Osteoblast (primary cell): ENCODE measurements at regions not wholly inside any gene's neighbourhood (a gene's known extent, or its start where the extent isn't known, plus 50 kb on each side); places are given as distances from the start of the nearest gene placed in this dataset.

Experiments used
- DNase-seq: peaks from one replicate; pipeline ENCODE4 v3.0.0; 2011; ENCODE audit warnings: low spot score, mixed read lengths; ENCODE audit not compliant: insufficient read length; ENCODE audit errors: missing footprints
- H2AFZ ChIP-seq: 2 replicates; pipeline ENCODE4 v1.6.0; 2011; ENCODE audit warnings: mild to moderate bottlenecking, low read length
- H3K27ac ChIP-seq: 2 replicates; pipeline ENCODE4 v1.5.1; 2011; ENCODE audit warnings: mild to moderate bottlenecking, low read depth, low read length, moderate library complexity
- H3K27me3 ChIP-seq: 2 replicates; pipeline ENCODE4 v1.6.0; 2012; ENCODE audit warnings: mild to moderate bottlenecking, control low read depth, inconsistent platforms, low read length, moderate library complexity; ENCODE audit not compliant: insufficient read depth
- H3K36me3 ChIP-seq: 2 replicates; pipeline ENCODE4 v1.5.1; 2011; ENCODE audit warnings: mild to moderate bottlenecking, low read length, control low read depth, moderate library complexity; ENCODE audit not compliant: insufficient read depth
- H3K4me1 ChIP-seq: 2 replicates; pipeline ENCODE4 v1.5.1; 2011; ENCODE audit warnings: mild to moderate bottlenecking, low read length, control low read depth, moderate library complexity; ENCODE audit not compliant: insufficient read depth
- H3K4me2 ChIP-seq: 2 replicates; pipeline ENCODE4 v1.6.0; 2011; ENCODE audit warnings: mild to moderate bottlenecking, low read length; ENCODE audit not compliant: insufficient read depth
- H3K4me3 ChIP-seq: fragments of 200-600 bp; sonication (generic); 3 replicates; pipeline ENCODE4 v1.5.1; 2012; ENCODE audit warnings: mild to moderate bottlenecking, low read length, inconsistent platforms; ENCODE audit not compliant: insufficient read depth
- H3K79me2 ChIP-seq: 2 replicates; pipeline ENCODE4 v1.6.0; 2012; ENCODE audit warnings: mild to moderate bottlenecking, low read length, control low read depth, inconsistent platforms; ENCODE audit not compliant: insufficient read depth
- H3K9me3 ChIP-seq: 2 replicates; pipeline ENCODE4 v1.5.1; 2011; ENCODE audit warnings: low read depth, low read length, control low read depth
- H4K20me1 ChIP-seq: 2 replicates; pipeline ENCODE4 v1.6.0; 2012; ENCODE audit warnings: mild to moderate bottlenecking, low read length, control low read depth; ENCODE audit not compliant: insufficient read depth
- TF ChIP-seq, protein P1 (sequence below): IDR thresholded peaks from 2 replicates; pipeline ENCODE4 v1.5.1; 2011; ENCODE audit warnings: mild to moderate bottlenecking, low read depth, low read length, moderate library complexity; ENCODE audit errors: extremely low read depth

DNA sequence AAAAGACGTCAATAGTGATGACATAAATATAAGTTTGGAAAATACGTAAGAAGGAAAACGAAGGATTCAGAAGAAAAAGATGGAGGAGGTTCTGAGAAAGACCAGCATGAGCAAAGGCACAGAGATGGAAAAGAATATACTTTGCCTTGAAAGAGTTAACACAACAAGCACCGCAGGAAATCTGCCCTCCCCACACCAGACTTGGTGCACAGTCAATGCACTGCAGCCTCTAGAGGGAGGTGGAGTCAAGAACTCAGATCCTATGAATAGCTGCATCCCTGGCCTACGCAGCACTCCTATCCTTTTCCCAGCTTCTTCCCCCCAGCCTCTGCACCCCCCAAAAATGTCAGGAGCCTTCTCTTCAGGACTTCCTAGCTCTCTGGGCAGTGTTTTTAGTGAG lies 1370.6 kb upstream of the LRRTM3 start:
- Histone ChIP-seq H4K20me1 (no peaks in the 10 kb centered on the region), H3K9me3 (no peaks in the 10 kb centered on the region), H3K79me2 (no peaks in the 10 kb centered on the region), H3K27ac (no peak overlapping the region), H3K4me3 (no peak overlapping the region), H3K4me2 (no peak overlapping the region), H3K4me1 (no peaks in the 10 kb centered on the region), H3K27me3 (no peaks in the 10 kb centered on the region), H3K36me3 (no peaks in the 10 kb centered on the region), H2AFZ (no peak overlapping the region)
- TF ChIP-seq, protein P1, sequence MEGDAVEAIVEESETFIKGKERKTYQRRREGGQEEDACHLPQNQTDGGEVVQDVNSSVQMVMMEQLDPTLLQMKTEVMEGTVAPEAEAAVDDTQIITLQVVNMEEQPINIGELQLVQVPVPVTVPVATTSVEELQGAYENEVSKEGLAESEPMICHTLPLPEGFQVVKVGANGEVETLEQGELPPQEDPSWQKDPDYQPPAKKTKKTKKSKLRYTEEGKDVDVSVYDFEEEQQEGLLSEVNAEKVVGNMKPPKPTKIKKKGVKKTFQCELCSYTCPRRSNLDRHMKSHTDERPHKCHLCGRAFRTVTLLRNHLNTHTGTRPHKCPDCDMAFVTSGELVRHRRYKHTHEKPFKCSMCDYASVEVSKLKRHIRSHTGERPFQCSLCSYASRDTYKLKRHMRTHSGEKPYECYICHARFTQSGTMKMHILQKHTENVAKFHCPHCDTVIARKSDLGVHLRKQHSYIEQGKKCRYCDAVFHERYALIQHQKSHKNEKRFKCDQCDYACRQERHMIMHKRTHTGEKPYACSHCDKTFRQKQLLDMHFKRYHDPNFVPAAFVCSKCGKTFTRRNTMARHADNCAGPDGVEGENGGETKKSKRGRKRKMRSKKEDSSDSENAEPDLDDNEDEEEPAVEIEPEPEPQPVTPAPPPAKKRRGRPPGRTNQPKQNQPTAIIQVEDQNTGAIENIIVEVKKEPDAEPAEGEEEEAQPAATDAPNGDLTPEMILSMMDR, result no peak
- DNase-seq, result no peak

DNA sequence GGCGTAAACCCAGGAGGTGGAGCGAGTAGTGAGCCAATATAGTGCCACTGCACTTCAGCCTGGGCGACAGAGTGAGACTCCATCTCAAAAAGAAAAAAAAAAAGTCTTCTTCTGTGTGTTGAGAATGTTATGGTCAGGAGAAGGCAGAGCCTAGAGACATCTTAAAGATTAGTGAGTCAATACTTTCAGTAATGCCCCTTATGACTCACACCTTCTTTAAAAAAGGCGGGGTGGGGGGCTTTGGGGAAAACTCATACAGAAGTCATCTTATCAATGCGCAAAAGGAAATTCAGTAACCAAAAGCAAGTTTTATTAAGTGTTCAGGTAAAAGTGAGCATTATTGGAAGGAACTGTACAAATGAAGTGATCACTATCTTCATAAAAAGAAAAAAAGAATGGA lies 1369.8 kb upstream of the LRRTM3 start:
- Histone ChIP-seq H4K20me1 (no peaks in the 10 kb centered on the region), H2AFZ (no peak overlapping the region), H3K36me3 (no peaks in the 10 kb centered on the region), H3K4me2 (no peak overlapping the region), H3K27me3 (no peaks in the 10 kb centered on the region), H3K4me1 (no peaks in the 10 kb centered on the region), H3K4me3 (no peak overlapping the region), H3K9me3 (no peaks in the 10 kb centered on the region), H3K79me2 (no peaks in the 10 kb centered on the region), H3K27ac (no peak overlapping the region)
- no peak for DNase-seq
- TF ChIP-seq, protein P1, result no peak

DNA sequence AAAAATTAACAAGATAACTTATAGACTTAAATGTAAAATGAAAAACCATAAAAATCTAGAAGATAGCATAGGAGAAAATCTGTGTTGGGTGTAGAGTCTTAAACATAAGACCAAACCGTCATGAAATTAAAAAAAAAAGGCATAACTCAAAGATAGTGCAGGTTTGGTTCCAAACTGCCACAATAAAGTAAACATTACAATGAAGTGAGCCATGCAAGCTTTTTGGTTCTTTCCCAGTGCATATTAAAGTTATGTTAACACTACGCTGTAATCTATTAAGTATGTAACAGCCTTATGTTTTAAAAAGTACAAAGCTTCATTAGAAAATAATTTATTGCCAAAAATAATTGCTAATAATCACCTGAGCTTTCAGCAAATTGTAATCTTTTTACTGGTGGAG lies 1366.5 kb upstream of the LRRTM3 start:
- Histone ChIP-seq H3K9me3 (no peaks in the 10 kb centered on the region), H3K27ac (no peak overlapping the region), H3K36me3 (no peaks in the 10 kb centered on the region), H4K20me1 (no peaks in the 10 kb centered on the region), H2AFZ (no peak overlapping the region), H3K4me3 (no peak overlapping the region), H3K4me1 (no peaks in the 10 kb centered on the region), H3K4me2 (no peak overlapping the region), H3K27me3 (no peaks in the 10 kb centered on the region), H3K79me2 (no peaks in the 10 kb centered on the region)
- TF ChIP-seq, protein P1, result no peak
- no peak for DNase-seq

DNA sequence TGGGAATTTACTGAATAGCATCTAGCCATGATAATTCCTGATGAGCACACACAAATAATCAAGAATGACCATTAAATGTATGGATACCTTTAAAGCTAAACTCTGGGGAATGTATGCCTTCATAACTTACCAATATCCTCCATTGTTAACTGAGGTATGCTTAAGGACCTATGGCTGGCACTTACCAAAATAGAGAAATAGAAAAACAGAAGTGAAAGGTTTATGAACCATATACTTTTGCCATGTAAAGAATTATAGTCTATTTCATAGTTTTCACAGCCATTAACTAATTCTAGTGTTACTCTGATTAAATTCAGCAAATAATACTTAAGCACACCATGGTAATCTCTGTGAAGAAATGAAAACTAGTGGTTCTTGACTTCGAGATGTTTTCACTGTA lies 1360.6 kb upstream of the LRRTM3 start:
- Histone ChIP-seq H3K4me2 (no peak overlapping the region), H3K4me1 (no peaks in the 10 kb centered on the region), H3K27ac (no peak overlapping the region), H3K36me3 (no peaks in the 10 kb centered on the region), H3K4me3 (no peak overlapping the region), H3K9me3 (no peaks in the 10 kb centered on the region), H2AFZ (no peak overlapping the region), H4K20me1 (no peaks in the 10 kb centered on the region), H3K79me2 (no peaks in the 10 kb centered on the region), H3K27me3 (no peaks in the 10 kb centered on the region)
- TF ChIP-seq, protein P1, result no peak
- no peak for DNase-seq
